Activated CD4-positive, alpha-beta T cell treated with anti-CD3 and anti-CD28 coated beads, Interleukin-2, Interleukin-6, amounts not matched to agents 100 ng/mL and 50 ng/mL, durations not matched to agents 16 hours and 8 hours (primary cell): ENCODE measurements at regions not wholly inside any gene's neighbourhood (a gene's known extent, or its start where the extent isn't known, plus 50 kb on each side); places are given as distances from the start of the nearest gene placed in this dataset.

ENCODE experiments used
- DNase-seq: peaks from one replicate; pipeline ENCODE4 v3.0.0-alpha.2; 2020

GRCh38 chr16:86810062-86810461 is 231.7 kb downstream of the FOXL1 start:
- DNase-seq: no peak

DNA sequence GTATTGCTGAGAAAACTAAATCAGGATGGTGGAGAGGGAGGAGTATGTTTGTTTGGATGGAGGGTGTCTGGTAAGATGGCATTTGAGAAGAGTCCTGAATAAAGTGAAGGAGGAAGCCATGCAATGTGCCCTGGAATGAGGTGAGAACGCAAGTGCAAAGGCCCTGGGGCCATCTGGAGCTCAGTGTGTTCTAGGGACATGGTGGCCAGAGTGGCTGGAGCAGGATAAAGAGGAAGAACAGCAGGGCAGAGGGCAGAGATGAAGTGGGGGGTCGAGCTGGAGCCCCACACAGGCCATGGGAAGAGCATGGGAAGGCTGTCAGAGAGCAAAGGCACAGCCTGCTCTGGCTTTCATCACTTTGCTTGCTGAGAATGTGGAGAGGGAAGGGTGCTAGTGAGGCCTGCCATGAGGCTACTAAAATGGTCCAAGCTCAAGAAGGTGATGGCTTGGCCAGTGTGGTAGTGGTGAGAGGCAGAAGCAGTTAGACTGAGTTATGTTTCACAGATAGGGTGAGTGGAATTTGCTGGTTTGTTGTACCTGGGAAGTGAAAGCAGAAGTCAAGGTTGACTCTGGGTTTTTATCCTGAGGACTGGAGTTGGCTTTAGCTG is 234.1 kb downstream of the FOXL1 start:
- no peak for DNase-seq

GRCh38 chr16:86814256-86814655 is 235.9 kb downstream of the FOXL1 start:
- DNase-seq: no peak

DNA sequence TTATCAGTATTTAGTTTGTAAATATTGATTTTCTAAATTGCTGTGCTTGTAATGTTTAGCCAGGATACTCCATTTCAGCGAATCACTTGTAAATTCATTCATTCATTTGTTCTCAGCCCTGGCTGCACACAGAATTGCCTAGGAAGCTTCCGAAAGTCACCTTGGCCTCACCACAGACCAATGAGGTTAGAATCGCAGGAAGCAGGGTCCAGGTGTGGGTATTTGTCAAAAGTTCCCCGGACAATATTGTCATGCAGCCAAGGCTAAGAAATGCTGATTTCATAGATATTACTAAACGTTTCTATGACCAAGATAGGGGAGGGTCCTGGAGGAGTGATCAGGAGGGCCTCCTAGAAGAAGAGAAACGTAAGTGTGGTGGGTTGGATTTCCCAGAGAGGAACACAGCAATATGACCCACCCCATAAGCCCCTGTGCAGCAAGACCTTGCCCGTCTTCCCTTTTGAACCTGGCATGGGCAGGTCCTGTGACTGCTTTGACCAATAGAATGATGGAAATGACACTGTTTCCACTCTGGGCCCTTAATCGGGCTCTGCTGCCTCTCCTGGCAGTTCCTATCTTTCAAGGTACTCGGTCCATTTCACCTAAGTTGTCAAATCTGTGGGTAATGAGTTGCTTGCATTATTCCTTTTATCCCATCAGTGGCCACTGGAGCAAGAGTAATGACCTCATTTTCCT is 238.7 kb downstream of the FOXL1 start:
- no peak for DNase-seq

GRCh38 chr16:86818671-86819532 is 240.6 kb downstream of the FOXL1 start:
- no peak for DNase-seq

- DNase-seq: no peak
Measured at GRCh38 chr16:86819533-86819892, 241.2 kb downstream of the FOXL1 start.

GRCh38 chr16:86821895-86822294 is 243.5 kb downstream of the FOXL1 start:
- no peak for DNase-seq

GRCh38 chr16:86823125-86823524 is 244.8 kb downstream of the FOXL1 start:
- DNase-seq: no peak

DNA sequence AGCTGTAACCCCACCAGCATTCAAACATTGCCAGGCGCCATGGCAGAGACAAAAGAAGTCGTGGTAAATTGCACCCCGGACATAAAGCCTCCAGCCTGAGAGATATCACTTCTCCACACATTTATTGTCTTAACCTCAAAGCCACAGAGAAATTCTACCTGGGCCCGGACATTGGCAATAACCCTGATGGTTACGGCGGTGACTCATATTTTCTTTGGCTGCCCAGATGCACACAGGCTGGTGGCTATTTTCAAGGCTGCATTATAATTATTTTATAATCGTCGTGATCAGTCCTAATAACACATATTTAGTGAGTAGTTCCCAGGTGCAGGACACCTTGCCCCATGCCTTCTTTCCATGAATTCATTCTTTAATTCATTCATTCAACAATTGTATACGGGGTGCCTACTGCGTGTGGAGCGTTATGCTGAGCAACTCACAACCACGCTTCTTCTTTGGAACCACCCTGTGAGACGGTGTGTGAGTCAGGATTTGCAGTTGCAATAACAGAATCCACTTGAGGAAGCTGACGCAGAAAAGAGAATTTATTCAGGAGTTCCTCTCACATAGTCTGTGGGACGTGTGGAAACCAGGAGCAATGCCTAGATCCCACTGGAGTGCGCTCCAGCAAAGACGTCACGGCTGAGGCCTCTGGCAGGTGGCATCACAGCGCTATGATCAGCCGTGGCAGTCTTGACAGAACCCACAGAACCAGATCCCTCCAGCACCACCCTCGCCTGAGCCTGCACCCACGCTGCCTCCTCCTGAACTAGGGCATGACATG is 245.7 kb downstream of the FOXL1 start:
- DNase-seq: no peak

- DNase-seq: no peak
Measured at GRCh38 chr16:86824751-86825296, 246.5 kb downstream of the FOXL1 start.

GRCh38 chr16:86825631-86826030 is 247.3 kb downstream of the FOXL1 start:
- DNase-seq: no peak

- no peak for DNase-seq
Measured at GRCh38 chr16:86826941-86827340, 248.6 kb downstream of the FOXL1 start.

DNA sequence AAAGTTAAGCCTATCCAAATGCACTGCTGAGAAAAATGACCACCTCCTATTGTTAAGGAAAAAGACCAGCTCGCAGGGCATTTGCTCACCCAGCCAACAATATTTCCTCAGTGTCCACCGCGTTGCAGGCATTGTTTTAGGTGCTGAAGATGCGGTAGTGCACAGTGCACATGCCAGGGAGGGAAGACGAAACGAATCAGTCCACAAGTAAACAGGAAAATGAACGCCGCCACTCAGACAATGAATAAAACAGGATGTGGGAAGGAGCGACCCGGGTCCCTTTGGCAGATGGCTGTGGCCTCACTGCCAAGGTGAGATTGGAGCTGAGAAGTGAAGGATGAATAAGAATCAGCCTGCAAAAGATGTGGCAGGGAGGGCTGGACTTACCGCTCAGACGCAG is 249.2 kb downstream of the FOXL1 start:
- no peak for DNase-seq

- no peak for DNase-seq
Measured at GRCh38 chr16:86828202-86828601, 249.9 kb downstream of the FOXL1 start.

GRCh38 chr16:86828653-86829052 is 250.3 kb downstream of the FOXL1 start:
- no peak for DNase-seq

DNA sequence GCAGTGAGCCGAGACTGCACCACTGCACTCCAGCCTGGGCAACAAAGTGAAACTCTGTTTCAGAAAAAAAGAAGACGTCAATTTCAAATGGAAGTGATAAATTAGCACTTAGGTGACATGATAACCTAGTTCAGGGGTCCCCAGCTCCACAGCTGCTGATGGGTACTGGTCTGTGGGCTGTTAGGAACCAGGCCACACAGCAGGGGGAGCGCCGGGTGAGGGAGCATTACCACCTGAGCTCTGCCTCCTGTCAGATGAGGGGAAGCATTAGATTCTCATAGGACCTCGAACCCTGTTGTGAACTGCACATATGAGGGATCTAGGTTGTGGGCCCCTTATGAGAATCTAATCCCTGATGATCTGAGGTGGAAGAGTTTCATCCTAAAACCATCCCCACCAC is 253.0 kb downstream of the FOXL1 start:
- DNase-seq: no peak

DNA sequence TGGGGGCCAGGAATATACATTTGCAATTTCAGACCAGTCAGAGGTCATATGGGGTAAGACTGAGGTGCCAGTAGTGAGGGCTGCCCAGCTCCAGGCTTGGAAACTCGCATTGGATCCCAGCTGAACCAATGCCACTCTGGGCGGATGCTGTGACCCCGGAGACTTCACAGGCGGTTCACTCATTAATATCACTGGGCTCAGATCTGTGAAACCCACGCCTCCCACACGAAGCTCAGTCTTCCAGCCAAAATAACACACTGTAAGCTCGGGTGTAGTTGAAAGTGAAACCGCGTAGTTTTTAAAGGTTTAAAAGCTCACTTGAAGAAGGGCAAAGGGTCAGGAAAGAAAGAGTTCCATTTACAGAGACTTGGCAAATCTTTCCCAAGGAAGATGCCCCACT is 254.8 kb downstream of the FOXL1 start:
- no peak for DNase-seq

DNA sequence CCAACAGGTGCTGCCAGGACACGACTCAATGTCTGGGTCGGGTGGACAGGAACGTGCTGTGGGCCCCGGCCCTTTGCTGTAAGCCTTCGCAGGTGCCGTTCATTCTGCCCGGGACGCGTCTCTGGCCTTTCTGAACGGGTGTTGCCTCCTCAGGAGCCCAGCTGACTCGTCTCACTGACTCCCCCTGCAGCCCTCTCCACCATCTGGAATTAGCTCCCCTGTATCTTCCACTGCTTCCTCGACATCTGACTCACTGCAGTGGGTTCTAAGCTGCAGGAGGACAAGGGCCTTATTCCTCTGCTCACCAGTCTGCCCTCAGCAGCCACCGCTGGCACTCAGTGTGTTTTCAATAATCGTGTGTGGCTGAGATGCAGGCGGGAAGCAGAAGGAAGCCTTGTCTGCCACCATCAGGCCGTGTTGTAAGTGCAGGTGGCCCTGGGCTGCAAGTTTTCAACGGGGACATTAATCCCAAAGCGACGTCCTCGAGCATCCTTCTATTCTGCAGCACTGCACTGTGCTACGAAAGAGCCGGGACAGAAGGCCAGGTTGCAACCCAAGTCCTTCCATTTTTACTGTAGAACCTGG is 256.2 kb downstream of the FOXL1 start:
- DNase-seq: no peak

DNA sequence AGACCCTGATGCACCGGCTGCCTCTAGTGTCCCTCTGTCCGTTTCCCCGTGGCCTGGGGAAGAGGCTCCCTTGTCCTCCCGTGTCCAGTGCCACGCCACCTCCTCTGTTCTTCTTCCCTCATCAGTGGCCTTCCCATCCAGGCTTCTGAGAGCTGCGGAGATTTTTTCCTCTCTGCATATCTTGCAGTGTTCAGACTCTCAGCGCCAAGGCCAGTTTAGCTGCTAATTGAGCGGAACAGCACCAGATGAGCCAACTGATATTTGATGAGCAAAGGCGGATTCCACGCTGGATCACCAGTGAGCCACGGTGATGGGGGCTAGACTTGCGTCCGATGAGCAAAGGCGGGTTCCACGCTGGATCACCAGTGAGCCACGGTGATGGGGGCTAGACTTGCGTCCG is 257.6 kb downstream of the FOXL1 start:
- DNase-seq: no peak

GRCh38 chr16:86836503-86837129 is 258.3 kb downstream of the FOXL1 start:
- no peak for DNase-seq

GRCh38 chr16:86843812-86844211 is 265.5 kb downstream of the FOXL1 start:
- no peak for DNase-seq

DNA sequence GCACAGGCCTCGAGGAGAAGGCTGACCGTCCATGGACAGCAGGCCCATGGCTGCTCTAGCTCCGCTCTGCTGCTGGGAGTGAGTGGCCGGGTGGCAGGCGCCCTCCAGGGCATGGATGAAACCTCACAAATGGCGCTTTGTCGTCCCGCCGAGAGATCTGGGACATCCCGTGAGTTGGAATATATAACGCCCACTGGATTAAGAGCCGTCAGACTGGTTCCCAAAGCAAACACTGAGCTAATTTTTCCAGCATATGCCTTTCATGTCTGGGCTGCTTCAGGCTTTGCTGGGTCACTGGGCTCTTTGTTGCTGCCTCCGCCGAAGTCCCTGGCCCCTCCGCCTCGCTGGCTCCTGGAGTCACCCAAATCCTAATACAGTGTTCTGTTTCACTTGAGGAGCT is 266.3 kb downstream of the FOXL1 start:
- DNase-seq: no peak
